ENCODE measurements at regions not wholly inside any gene's neighbourhood (a gene's known extent, or its start where the extent isn't known, plus 50 kb on each side); places are given as distances from the start of the nearest gene placed in this dataset.
"Not testable (repeated sequence)": the region's sequence is repeated elsewhere in the genome, so short reads cannot be mapped to it uniquely, and the experiment has no call there.

- DNase-seq (ENCODE audit: low spot score) = no peak
These were observed 247.8 kb upstream of the ALCAM start for GRCh38 chr3:105118905-105119304.

GRCh38 chr3:105119801-105120340, 246.8 kb upstream of the ALCAM start:
- no peak for DNase-seq (ENCODE audit: low spot score)

DNA sequence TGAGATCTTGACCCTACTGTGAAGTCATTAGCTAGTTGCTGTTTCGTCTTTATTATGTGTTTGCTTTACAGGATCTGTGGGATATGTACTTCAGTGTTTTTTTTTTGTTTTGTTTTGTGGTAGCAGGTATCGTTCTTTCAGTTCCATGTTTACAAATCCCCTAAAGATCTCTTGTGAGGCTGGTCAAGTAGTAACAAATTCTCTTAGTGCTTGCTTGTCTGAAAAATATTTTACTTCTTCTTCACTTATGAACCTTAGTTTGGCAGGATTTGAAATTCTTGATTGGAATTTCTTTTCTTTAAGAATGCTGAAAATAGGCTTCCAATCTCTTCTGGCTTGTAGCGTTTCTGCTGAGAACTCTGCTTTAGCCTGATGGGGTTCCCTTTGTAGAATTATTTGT, 235.8 kb upstream of the ALCAM start:
- DNase-seq (ENCODE audit: low spot score) = no peak

DNA sequence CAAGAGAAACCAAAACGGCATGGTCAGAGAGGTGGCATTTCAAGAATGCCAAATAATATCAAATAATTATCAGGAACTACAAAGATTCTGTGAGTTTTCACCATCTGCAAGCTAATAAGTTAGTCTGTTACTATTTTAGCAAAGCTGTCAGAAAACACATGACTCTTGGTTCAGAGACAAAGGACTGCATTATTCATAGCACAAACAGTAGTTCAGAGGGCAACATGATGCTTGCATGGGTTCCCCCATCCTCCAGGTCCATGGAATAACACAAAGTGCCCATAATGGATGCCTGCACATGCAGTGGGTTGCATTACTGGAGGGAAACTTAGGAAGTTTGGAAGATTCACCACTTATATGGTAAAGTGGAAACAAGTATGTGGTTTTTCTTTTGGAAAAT, 228.8 kb upstream of the ALCAM start:
- DNase-seq (ENCODE audit: low spot score) = no peak

GRCh38 chr3:105139881-105140560, 226.7 kb upstream of the ALCAM start:
- DNase-seq (ENCODE audit: low spot score) = no peak

GRCh38 chr3:105140899-105141367, 225.8 kb upstream of the ALCAM start:
- no peak for DNase-seq (ENCODE audit: low spot score)

GRCh38 chr3:105144837-105145236, 221.9 kb upstream of the ALCAM start:
- DNase-seq (ENCODE audit: low spot score) = no peak

DNA sequence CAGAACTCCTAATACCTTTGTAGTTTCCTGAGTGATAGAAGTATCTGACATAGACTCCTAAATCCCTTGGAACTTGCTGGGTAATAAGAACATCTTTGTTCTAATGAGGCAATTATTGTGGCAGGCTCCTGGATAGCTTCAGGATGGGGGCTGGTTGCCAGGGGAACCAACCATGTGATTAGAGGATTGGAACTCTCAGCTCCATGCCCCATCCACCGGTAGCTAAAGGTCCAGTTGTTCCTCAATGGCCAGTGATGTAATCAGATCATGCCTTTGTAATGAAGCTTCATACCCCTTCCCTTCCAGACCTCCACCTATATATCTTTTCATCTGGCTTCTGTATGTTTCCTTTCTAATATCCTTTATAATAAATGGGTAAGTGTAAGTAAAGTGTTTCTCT, 221.2 kb upstream of the ALCAM start:
- DNase-seq (ENCODE audit: low spot score) = no peak

- DNase-seq (ENCODE audit: low spot score) = not testable (repeated sequence)
These were observed 217.5 kb upstream of the ALCAM start for GRCh38 chr3:105149197-105149596.

- DNase-seq (ENCODE audit: low spot score) = no peak
These were observed 213.7 kb upstream of the ALCAM start for GRCh38 chr3:105152987-105153386.

GRCh38 chr3:105154692-105155091, 212.0 kb upstream of the ALCAM start:
- no peak for DNase-seq (ENCODE audit: low spot score)

DNA sequence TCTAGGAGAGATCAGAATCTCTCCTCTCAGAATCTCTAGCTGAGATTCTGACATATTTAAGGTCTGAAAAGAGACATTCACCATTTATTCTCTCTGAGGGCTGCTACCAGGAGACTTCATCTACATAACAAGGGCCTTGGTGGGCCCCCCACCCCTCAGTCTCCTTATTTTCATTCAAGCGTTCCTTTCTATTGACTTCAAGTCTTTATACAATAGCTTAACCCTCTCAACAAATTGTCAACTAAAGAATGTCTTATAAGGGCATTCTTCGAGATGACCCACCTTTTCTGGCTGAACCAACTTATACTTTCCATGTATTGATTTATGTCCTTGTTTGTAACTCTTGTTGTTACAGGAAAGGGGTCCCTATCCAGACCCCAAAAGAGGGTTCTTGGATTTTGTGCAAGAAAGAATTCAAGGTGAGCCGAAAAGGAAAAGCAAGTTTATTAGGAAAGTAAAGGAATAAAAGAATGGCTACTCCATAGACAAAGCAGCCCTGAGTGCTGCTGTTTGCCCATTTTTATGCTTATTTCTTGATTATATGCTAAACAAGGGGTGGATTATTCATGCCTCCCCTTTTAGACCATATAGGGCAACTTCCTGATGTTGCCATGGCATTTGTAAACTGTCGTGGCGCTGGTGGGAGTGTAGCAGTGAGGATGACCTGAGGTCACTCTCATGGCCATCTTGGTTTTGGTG, 209.5 kb upstream of the ALCAM start:
- no peak for DNase-seq (ENCODE audit: low spot score)

GRCh38 chr3:105157766-105158085, 209.0 kb upstream of the ALCAM start:
- no peak for DNase-seq (ENCODE audit: low spot score)

- no peak for DNase-seq (ENCODE audit: low spot score)
These were observed 208.4 kb upstream of the ALCAM start for GRCh38 chr3:105158286-105158685.

DNA sequence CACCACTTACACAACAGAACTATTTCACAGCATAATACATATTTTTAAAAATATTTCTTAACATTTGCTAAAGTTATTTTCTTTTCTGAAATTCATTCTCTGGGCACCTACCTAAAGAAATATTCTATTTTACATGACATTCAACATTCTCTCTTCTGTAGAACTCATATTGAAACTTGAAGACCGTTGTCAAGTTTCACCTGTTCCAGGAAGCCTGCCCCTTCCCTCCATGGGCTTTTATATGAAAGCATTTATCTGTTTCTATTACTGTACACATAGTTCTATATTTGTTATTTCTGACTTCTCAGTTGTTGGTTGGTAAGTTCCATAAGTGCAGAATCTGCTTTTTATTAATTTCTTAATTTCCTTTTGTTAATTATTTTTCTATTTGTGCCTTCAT, 204.3 kb upstream of the ALCAM start:
- DNase-seq (ENCODE audit: low spot score) = no peak

DNA sequence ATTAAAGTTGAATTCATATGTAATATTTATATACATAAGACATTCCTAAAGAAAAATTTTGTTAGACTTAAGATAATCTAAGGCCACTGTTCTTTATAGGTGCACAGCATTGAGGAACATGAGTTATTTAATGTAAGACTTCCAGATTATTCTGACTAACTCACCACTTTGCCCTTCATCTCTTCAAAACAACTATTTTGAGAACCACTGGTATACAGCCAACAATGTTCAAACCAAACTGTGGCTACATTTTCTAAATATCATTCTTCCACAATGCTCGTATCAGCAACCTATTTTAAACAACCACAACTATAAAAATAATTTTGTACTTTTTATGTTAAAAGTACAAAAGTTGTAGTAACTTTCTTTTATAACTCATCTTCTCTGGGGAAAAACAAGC, 199.8 kb upstream of the ALCAM start:
- DNase-seq (ENCODE audit: low spot score) = no peak

DNA sequence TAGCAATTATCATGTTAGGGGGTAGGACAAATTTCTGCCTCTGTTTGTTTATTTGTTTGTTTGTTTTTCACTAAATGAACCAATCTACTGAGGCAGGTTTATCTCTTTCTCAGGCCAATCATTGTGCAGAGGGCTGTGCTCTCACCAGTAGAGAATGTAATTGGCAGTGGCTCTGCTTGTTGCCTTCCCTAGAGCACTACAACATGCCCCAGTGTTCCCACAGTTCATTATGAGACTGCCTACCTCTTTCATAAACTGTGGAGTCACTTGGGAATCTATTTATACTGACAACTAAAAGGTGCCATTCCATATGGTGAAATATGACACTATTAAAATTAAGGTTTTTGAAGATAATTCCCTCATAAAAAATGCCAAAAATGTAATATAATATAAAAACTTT, 196.3 kb upstream of the ALCAM start:
- DNase-seq (ENCODE audit: low spot score) = no peak

GRCh38 chr3:105174017-105174615, 192.6 kb upstream of the ALCAM start:
- no peak for DNase-seq (ENCODE audit: low spot score)

- no peak for DNase-seq (ENCODE audit: low spot score)
These were observed 189.1 kb upstream of the ALCAM start for GRCh38 chr3:105177576-105177975.

DNA sequence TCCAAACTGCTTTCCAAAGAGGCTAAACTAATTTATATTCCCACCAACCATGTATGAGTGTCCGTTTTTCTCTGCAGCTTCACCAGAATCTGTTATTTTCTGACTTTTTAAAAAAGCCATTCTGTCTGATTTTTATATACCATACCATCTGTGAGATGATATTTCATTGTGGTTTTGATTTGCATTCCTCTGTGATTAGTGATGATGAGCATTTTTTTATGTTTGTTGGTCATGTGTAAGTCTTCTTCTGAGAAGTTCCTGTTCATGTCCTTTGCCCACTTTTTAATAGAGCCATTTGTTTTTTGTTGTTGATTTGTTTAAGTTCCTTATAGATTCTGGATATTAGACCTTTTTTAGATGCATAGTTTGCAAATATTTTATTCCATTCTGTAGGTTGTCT, 179.4 kb upstream of the ALCAM start:
- DNase-seq (ENCODE audit: low spot score) = no peak

- no peak for DNase-seq (ENCODE audit: low spot score)
These were observed 171.4 kb upstream of the ALCAM start for GRCh38 chr3:105195260-105195659.

DNA sequence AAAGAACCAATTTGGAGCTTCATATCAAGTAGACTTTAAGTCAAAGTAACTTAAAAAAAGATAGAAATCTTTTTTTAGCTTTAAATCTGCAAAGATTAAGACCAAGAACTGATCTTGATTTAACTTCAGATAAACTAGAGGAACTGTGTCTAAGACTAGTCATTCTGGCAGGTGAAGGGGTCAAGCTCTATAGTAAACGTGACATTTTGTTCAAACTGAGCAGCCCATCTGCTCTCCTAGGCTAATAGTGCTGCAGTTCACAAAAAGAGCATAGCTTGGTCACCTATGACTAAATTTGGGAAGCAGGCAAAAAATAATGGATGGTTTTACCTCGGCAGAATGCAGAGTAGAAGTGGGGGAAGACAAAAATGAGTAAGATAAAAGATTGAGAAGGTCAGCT, 168.8 kb upstream of the ALCAM start:
- DNase-seq (ENCODE audit: low spot score) = no peak

DNA sequence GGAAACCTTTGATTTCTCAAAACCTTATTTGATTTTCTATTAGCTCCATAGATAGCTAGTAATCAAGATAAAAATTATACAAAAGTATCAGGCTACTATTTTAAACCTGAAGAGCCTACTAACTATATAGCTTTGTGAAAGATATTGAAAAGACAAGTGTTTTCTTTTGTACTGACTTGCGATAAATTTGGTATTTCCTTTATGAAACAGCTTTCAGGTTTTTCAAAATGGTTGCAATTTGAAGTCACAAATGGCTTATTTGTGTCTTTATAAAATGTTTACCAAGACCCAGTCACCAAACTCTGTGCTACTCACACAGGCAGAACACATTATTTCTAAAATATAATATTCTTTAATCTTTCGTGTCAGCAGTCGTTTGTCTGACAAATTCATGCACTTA, 167.5 kb upstream of the ALCAM start:
- DNase-seq (ENCODE audit: low spot score) = no peak

All from HuH-7 (cell line).